ENCODE measurements at regions not wholly inside any gene's neighbourhood (a gene's known extent, or its start where the extent isn't known, plus 50 kb on each side); places are given as distances from the start of the nearest gene placed in this dataset.

GRCh38 chr12:24359418-24359817, 409.9 kb upstream of the SOX5 start:
- no peaks in the 10 kb centered on the region for H4K20me1 ChIP-seq (ENCODE audit: insufficient read depth)
- no peak overlapping the region for H3K4me2 ChIP-seq (ENCODE audit: low read length)
- TF ChIP-seq REST (IDR thresholded peaks at IDR 0.05; ENCODE audit: borderline replicate concordance), result no peak
- TF ChIP-seq MXI1 (conservative IDR thresholded peaks at IDR 0.05; ENCODE audit: poor library complexity, severe bottlenecking), result no peak
- no peak for TF ChIP-seq EP300 (conservative IDR thresholded peaks at IDR 0.05; ENCODE audit: poor library complexity, severe bottlenecking)
- no peak for TF ChIP-seq POLR2AphosphoS5 (IDR thresholded peaks at IDR 0.05)
- no peak for TF ChIP-seq TAF1 (IDR thresholded peaks at IDR 0.05; ENCODE audit: low read depth)
- TF ChIP-seq SMC3 (conservative IDR thresholded peaks at IDR 0.05; ENCODE audit: poor library complexity), result no peak
- H3K9me3 ChIP-seq (ENCODE audit: low read length), result no peaks in the 10 kb centered on the region
- no peak overlapping the region for H3K27ac ChIP-seq (ENCODE audit: low read length)
- H3K79me2 ChIP-seq (replicated peaks; ENCODE audit: insufficient read depth, low read length), result no peaks in the 10 kb centered on the region
- no peak overlapping the region for H2AFZ ChIP-seq (ENCODE audit: low read depth, low read length)
- H3K27me3 ChIP-seq (ENCODE audit: insufficient read depth, low read depth, low read length), result no peaks in the 10 kb centered on the region
- peaks cover 7% of the 10 kb centered on the region for H3F3A ChIP-seq (ENCODE audit: insufficient read depth, low read length, poor library complexity, severe bottlenecking)
- no peak overlapping the region for H3K9ac ChIP-seq (ENCODE audit: low read length)
- H3K9me2 ChIP-seq (ENCODE audit: insufficient read depth, low read length), result no peaks in the 10 kb centered on the region
- no peaks in the 10 kb centered on the region for H3K36me3 ChIP-seq (ENCODE audit: insufficient read depth, low read length)
- no peak overlapping the region for H3K4me3 ChIP-seq (ENCODE audit: low read length)

- peak overlapping the region; percentile 41 for H3K4me3 ChIP-seq (ENCODE audit: low read length)
- H3K4me2 ChIP-seq (ENCODE audit: low read length), result peak overlapping the region; percentile 34
- H3K27me3 ChIP-seq (ENCODE audit: insufficient read depth, low read depth, low read length), result no peaks in the 10 kb centered on the region
- no peaks in the 10 kb centered on the region for H4K20me1 ChIP-seq (ENCODE audit: insufficient read depth)
- no peak overlapping the region for H3K9ac ChIP-seq (ENCODE audit: low read length)
- no peaks in the 10 kb centered on the region for H3K36me3 ChIP-seq (ENCODE audit: insufficient read depth, low read length)
- H3K79me2 ChIP-seq (replicated peaks; ENCODE audit: insufficient read depth, low read length), result no peaks in the 10 kb centered on the region
- no peaks in the 10 kb centered on the region for H3K9me3 ChIP-seq (ENCODE audit: low read length)
- peaks cover 7% of the 10 kb centered on the region for H3F3A ChIP-seq (ENCODE audit: insufficient read depth, low read length, poor library complexity, severe bottlenecking)
- H3K9me2 ChIP-seq (ENCODE audit: insufficient read depth, low read length), result no peaks in the 10 kb centered on the region
- TF ChIP-seq REST (IDR thresholded peaks at IDR 0.05; ENCODE audit: borderline replicate concordance) (peak; percentile 70), EP300 (conservative IDR thresholded peaks at IDR 0.05; ENCODE audit: poor library complexity, severe bottlenecking) (peak; percentile 99), MXI1 (conservative IDR thresholded peaks at IDR 0.05; ENCODE audit: poor library complexity, severe bottlenecking) (no peak), RAD21 (conservative IDR thresholded peaks at IDR 0.05) (no peak), POLR2AphosphoS5 (IDR thresholded peaks at IDR 0.05) (peak; percentile 97)
- no peak overlapping the region for H2AFZ ChIP-seq (ENCODE audit: low read depth, low read length)
- no peak overlapping the region for H3K27ac ChIP-seq (ENCODE audit: low read length)
These were observed 406.9 kb upstream of the SOX5 start for GRCh38 chr12:24356240-24356804.
